ENCODE measurements at regions not wholly inside any gene's neighbourhood (a gene's known extent, or its start where the extent isn't known, plus 50 kb on each side); places are given as distances from the start of the nearest gene placed in this dataset.

- in situ Hi-C loops (cut with HindIII; ENCODE audit: low pct_unique_long_range_greater_than_20kb, low sequenced_read_pairs): no loop called here
- no peak for DNase-seq (ENCODE audit: low read depth)
Measured at GRCh38 chr9:78470216-78470615, 173.3 kb downstream of the PSAT1 start.

- in situ Hi-C loops (cut with HindIII; ENCODE audit: low pct_unique_long_range_greater_than_20kb, low sequenced_read_pairs): no loop called here
- no peak for DNase-seq (ENCODE audit: low read depth)
Measured at GRCh38 chr9:78470741-78471140, 173.8 kb downstream of the PSAT1 start.

GRCh38 chr9:78472111-78472510, 175.2 kb downstream of the PSAT1 start:
- in situ Hi-C loops (cut with HindIII; ENCODE audit: low pct_unique_long_range_greater_than_20kb, low sequenced_read_pairs): no loop called here
- DNase-seq (ENCODE audit: low read depth): no peak

GRCh38 chr9:78479441-78479840, 182.5 kb downstream of the PSAT1 start:
- no peak for DNase-seq (ENCODE audit: low read depth)
- in situ Hi-C loops (cut with HindIII; ENCODE audit: low pct_unique_long_range_greater_than_20kb, low sequenced_read_pairs): no loop called here

- in situ Hi-C loops (cut with HindIII; ENCODE audit: low pct_unique_long_range_greater_than_20kb, low sequenced_read_pairs): no loop called here
- no peak for DNase-seq (ENCODE audit: low read depth)
Measured at GRCh38 chr9:78486661-78487060, 189.7 kb downstream of the PSAT1 start.

- no peak for DNase-seq (ENCODE audit: low read depth)
- in situ Hi-C loops (cut with HindIII; ENCODE audit: low pct_unique_long_range_greater_than_20kb, low sequenced_read_pairs): no loop called here
Measured at GRCh38 chr9:78490231-78490630, 193.3 kb downstream of the PSAT1 start.

- no peak for DNase-seq (ENCODE audit: low read depth)
- in situ Hi-C loops (cut with HindIII; ENCODE audit: low pct_unique_long_range_greater_than_20kb, low sequenced_read_pairs): no loop called here
Measured at GRCh38 chr9:78491402-78491801, 194.5 kb downstream of the PSAT1 start.

- DNase-seq (ENCODE audit: low read depth): no peak
- in situ Hi-C loops (cut with HindIII; ENCODE audit: low pct_unique_long_range_greater_than_20kb, low sequenced_read_pairs): no loop called here
Measured at GRCh38 chr9:78493166-78493742, 196.3 kb downstream of the PSAT1 start.

- DNase-seq (ENCODE audit: low read depth): no peak
- in situ Hi-C loops (cut with HindIII; ENCODE audit: low pct_unique_long_range_greater_than_20kb, low sequenced_read_pairs): no loop called here
Measured at GRCh38 chr9:78502566-78502965, 205.6 kb downstream of the PSAT1 start.

- in situ Hi-C loops (cut with HindIII; ENCODE audit: low pct_unique_long_range_greater_than_20kb, low sequenced_read_pairs): no loop called here
- no peak for DNase-seq (ENCODE audit: low read depth)
Measured at GRCh38 chr9:78505546-78505945, 208.6 kb downstream of the PSAT1 start.

- in situ Hi-C loops (cut with HindIII; ENCODE audit: low pct_unique_long_range_greater_than_20kb, low sequenced_read_pairs): no loop called here
Measured at GRCh38 chr9:78507037-78507436, 210.1 kb downstream of the PSAT1 start.

GRCh38 chr9:78510035-78510434, 213.1 kb downstream of the PSAT1 start:
- no peak for DNase-seq (ENCODE audit: low read depth)
- in situ Hi-C loops (cut with HindIII; ENCODE audit: low pct_unique_long_range_greater_than_20kb, low sequenced_read_pairs): no loop called here

More at GRCh38 chr9:78507037-78507436, 210.1 kb downstream of the PSAT1 start:
- no peak for DNase-seq (ENCODE audit: low read depth)

GRCh38 chr9:78515108-78515507, 218.2 kb downstream of the PSAT1 start:
- in situ Hi-C loops (cut with HindIII; ENCODE audit: low pct_unique_long_range_greater_than_20kb, low sequenced_read_pairs): no loop called here
- no peak for DNase-seq (ENCODE audit: low read depth)

GRCh38 chr9:78519786-78520185, 222.9 kb downstream of the PSAT1 start:
- DNase-seq (ENCODE audit: low read depth): no peak
- in situ Hi-C loops (cut with HindIII; ENCODE audit: low pct_unique_long_range_greater_than_20kb, low sequenced_read_pairs): no loop called here

- DNase-seq (ENCODE audit: low read depth): no peak
- in situ Hi-C loops (cut with HindIII; ENCODE audit: low pct_unique_long_range_greater_than_20kb, low sequenced_read_pairs): no loop called here
Measured at GRCh38 chr9:78521680-78522079, 224.8 kb downstream of the PSAT1 start.

- DNase-seq (ENCODE audit: low read depth): no peak
- in situ Hi-C loops (cut with HindIII; ENCODE audit: low pct_unique_long_range_greater_than_20kb, low sequenced_read_pairs): no loop called here
Measured at GRCh38 chr9:78525986-78526560, 229.1 kb downstream of the PSAT1 start.

- no peak for DNase-seq (ENCODE audit: low read depth)
- in situ Hi-C loops (cut with HindIII; ENCODE audit: low pct_unique_long_range_greater_than_20kb, low sequenced_read_pairs): no loop called here
Measured at GRCh38 chr9:78533500-78533899, 236.6 kb downstream of the PSAT1 start.

- in situ Hi-C loops (cut with HindIII; ENCODE audit: low pct_unique_long_range_greater_than_20kb, low sequenced_read_pairs): no loop called here
Measured at GRCh38 chr9:78539188-78539587, 242.3 kb downstream of the PSAT1 start.

GRCh38 chr9:78539904-78540303, 243.0 kb downstream of the PSAT1 start:
- in situ Hi-C loops (cut with HindIII; ENCODE audit: low pct_unique_long_range_greater_than_20kb, low sequenced_read_pairs): no loop called here
- no peak for DNase-seq (ENCODE audit: low read depth)

More at GRCh38 chr9:78539188-78539587, 242.3 kb downstream of the PSAT1 start:
- DNase-seq (ENCODE audit: low read depth): no peak

- in situ Hi-C loops (cut with HindIII; ENCODE audit: low pct_unique_long_range_greater_than_20kb, low sequenced_read_pairs): no loop called here
- no peak for DNase-seq (ENCODE audit: low read depth)
Measured at GRCh38 chr9:78541868-78542443, 245.0 kb downstream of the PSAT1 start.
